ENCODE measurements at regions not wholly inside any gene's neighbourhood (a gene's known extent, or its start where the extent isn't known, plus 50 kb on each side); places are given as distances from the start of the nearest gene placed in this dataset.

- Histone ChIP-seq H3K36me3 (no peaks in the 10 kb centered on the region), H3K4me3 (no peak overlapping the region), H3K27me3 (no peaks in the 10 kb centered on the region), H3K27ac (no peak overlapping the region), H3K9me3 (no peaks in the 10 kb centered on the region), H3K4me1 (peaks cover 0 to 18% (median 4%) of the 10 kb centered on the region in 3 donors)
- no peak for TF ChIP-seq CTCF (IDR thresholded peaks at IDR 0.05)
- no peak for TF ChIP-seq POLR2A (IDR thresholded peaks at IDR 0.05)
- DNase-seq, result no peak
- 87 to 100% methylated on average over 1 of the region's 1 CpG for WGBS, 2 donors
- intact Hi-C loops (cut with DNase I), result no loop called here
Measured at GRCh38 chr6:134555672-134556071, 237.8 kb upstream of the SGK1 start.

GRCh38 chr6:134553936-134554335 lies 236.0 kb upstream of the SGK1 start:
- 75 to 81% methylated on average over 3 of the region's 3 CpGs for WGBS, 2 donors
- no peak overlapping the region for H3K27ac ChIP-seq
- H3K36me3 ChIP-seq, result no peaks in the 10 kb centered on the region
- no peak overlapping the region for H3K4me3 ChIP-seq
- no peak for TF ChIP-seq CTCF (IDR thresholded peaks at IDR 0.05)
- TF ChIP-seq POLR2A (IDR thresholded peaks at IDR 0.05), result no peak
- H3K9me3 ChIP-seq, result no peaks in the 10 kb centered on the region
- H3K4me1 ChIP-seq, result peaks cover 0 to 12% (median 4%) of the 10 kb centered on the region in 3 donors
- intact Hi-C loops (cut with DNase I), result no loop called here
- no peaks in the 10 kb centered on the region for H3K27me3 ChIP-seq
- no peak for DNase-seq

- intact Hi-C loops (cut with DNase I), result no loop called here
- H3K27ac ChIP-seq, result no peak overlapping the region
Measured at GRCh38 chr6:134551245-134551960, 233.5 kb upstream of the SGK1 start.

GRCh38 chr6:134550604-134551003 lies 232.7 kb upstream of the SGK1 start:
- intact Hi-C loops (cut with DNase I), result no loop called here
- no peaks in the 10 kb centered on the region for H3K36me3 ChIP-seq
- WGBS, 2 donors, result 61 to 70% methylated on average over 3 of the region's 3 CpGs
- no peaks in the 10 kb centered on the region for H3K9me3 ChIP-seq
- H3K27ac ChIP-seq, result no peak overlapping the region
- TF ChIP-seq POLR2A (IDR thresholded peaks at IDR 0.05), result no peak
- TF ChIP-seq CTCF (IDR thresholded peaks at IDR 0.05), result no peak
- H3K4me1 ChIP-seq, result peaks cover 0 to 12% (median 4%) of the 10 kb centered on the region in 3 donors
- DNase-seq, result no peak
- no peak overlapping the region for H3K4me3 ChIP-seq
- H3K27me3 ChIP-seq, result no peaks in the 10 kb centered on the region

More at GRCh38 chr6:134551245-134551960, 233.5 kb upstream of the SGK1 start:
- WGBS, 2 donors, result 50 to 69% methylated on average over 6 of the region's 6 CpGs
- Histone ChIP-seq H3K4me3 (no peak overlapping the region), H3K9me3 (no peaks in the 10 kb centered on the region), H3K36me3 (no peaks in the 10 kb centered on the region), H3K4me1 (peaks cover 0 to 12% (median 4%) of the 10 kb centered on the region in 3 donors), H3K27me3 (no peaks in the 10 kb centered on the region)
- DNase-seq, result no peak
- no peak for TF ChIP-seq POLR2A (IDR thresholded peaks at IDR 0.05)
- no peak for TF ChIP-seq CTCF (IDR thresholded peaks at IDR 0.05)

GRCh38 chr6:134549854-134550253 lies 231.9 kb upstream of the SGK1 start:
- no peaks in the 10 kb centered on the region for H3K9me3 ChIP-seq
- H3K27ac ChIP-seq, result no peak overlapping the region
- peaks cover 0 to 12% (median 4%) of the 10 kb centered on the region in 3 donors for H3K4me1 ChIP-seq
- intact Hi-C loops (cut with DNase I), result no loop called here
- no peaks in the 10 kb centered on the region for H3K36me3 ChIP-seq
- no peak for DNase-seq
- TF ChIP-seq POLR2A (IDR thresholded peaks at IDR 0.05) (no peak), CTCF (IDR thresholded peaks at IDR 0.05) (no peak)
- no peak overlapping the region for H3K4me3 ChIP-seq
- no peaks in the 10 kb centered on the region for H3K27me3 ChIP-seq
